ENCODE measurements at regions not wholly inside any gene's neighbourhood (a gene's known extent, or its start where the extent isn't known, plus 50 kb on each side); places are given as distances from the start of the nearest gene placed in this dataset.

GRCh38 chr1:192081359-192081758 is 76.9 kb upstream of the RGS18 start:
- no peaks in the 10 kb centered on the region for H3K27me3 ChIP-seq (ENCODE audit: control insufficient read depth in 2 of 2, insufficient read depth in 2 of 2, low read length in 2 of 2)
- H4K20me1 ChIP-seq (replicated peaks; ENCODE audit: control insufficient read depth, insufficient read depth, low read length), result no peaks in the 10 kb centered on the region
- TF ChIP-seq CREBBP (IDR thresholded peaks at IDR 0.05; ENCODE audit: low read depth, low read length) (no peak), ZFP30 (CRISPR knock-in tag; IDR thresholded peaks at IDR 0.05; ENCODE audit: borderline replicate concordance) (no peak), POU5F1 (IDR thresholded peaks at IDR 0.05; ENCODE audit: borderline replicate concordance, low read depth, low read length, partially characterized antibody) (no peak), ILK (tag; IDR thresholded peaks at IDR 0.05; ENCODE audit: borderline replicate concordance, low read depth) (no peak), POLR2AphosphoS5 (IDR thresholded peaks at IDR 0.05; ENCODE audit: control insufficient read depth, insufficient read depth, low read depth, low read length) (no peak), TFAM (CRISPR knock-in tag; conservative IDR thresholded peaks at IDR 0.05) (no peak), CHD2 (IDR thresholded peaks at IDR 0.05; ENCODE audit: low read depth, low read length) (no peak), ZNF354B (CRISPR knock-in tag; IDR thresholded peaks at IDR 0.05) (no peak), SRSF3 (IDR thresholded peaks at IDR 0.05; ENCODE audit: insufficient read depth, low read length) (no peak), DLX4 (CRISPR knock-in tag; IDR thresholded peaks at IDR 0.05) (no peak), SMC3 (conservative IDR thresholded peaks at IDR 0.05; ENCODE audit: insufficient read depth, low read depth, low read length) (no peak)
- TF ChIP-seq, protein P1, sequence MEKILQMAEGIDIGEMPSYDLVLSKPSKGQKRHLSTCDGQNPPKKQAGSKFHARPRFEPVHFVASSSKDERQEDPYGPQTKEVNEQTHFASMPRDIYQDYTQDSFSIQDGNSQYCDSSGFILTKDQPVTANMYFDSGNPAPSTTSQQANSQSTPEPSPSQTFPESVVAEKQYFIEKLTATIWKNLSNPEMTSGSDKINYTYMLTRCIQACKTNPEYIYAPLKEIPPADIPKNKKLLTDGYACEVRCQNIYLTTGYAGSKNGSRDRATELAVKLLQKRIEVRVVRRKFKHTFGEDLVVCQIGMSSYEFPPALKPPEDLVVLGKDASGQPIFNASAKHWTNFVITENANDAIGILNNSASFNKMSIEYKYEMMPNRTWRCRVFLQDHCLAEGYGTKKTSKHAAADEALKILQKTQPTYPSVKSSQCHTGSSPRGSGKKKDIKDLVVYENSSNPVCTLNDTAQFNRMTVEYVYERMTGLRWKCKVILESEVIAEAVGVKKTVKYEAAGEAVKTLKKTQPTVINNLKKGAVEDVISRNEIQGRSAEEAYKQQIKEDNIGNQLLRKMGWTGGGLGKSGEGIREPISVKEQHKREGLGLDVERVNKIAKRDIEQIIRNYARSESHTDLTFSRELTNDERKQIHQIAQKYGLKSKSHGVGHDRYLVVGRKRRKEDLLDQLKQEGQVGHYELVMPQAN (IDR thresholded peaks at IDR 0.05; ENCODE audit: borderline replicate concordance), result no peak
- TF ChIP-seq, protein P2, sequence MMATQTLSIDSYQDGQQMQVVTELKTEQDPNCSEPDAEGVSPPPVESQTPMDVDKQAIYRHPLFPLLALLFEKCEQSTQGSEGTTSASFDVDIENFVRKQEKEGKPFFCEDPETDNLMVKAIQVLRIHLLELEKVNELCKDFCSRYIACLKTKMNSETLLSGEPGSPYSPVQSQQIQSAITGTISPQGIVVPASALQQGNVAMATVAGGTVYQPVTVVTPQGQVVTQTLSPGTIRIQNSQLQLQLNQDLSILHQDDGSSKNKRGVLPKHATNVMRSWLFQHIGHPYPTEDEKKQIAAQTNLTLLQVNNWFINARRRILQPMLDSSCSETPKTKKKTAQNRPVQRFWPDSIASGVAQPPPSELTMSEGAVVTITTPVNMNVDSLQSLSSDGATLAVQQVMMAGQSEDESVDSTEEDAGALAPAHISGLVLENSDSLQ (IDR thresholded peaks at IDR 0.05), result no peak
- in situ Hi-C loops (cut with MboI), result loop anchor here (10.0 kb wide), 1 partner anchor 1557 kb away; no protein-coding TSS in a partner anchor
- DNase-seq (ENCODE audit: extremely low read depth in 1 of 4, low spot score in 3 of 4) (no peak), ATAC-seq (no peak), FAIRE-seq (no peak)
- intact Hi-C loops (cut with micrococcal nuclease), result no loop called here
- H3K27ac ChIP-seq (ENCODE audit: extremely low read depth, low read depth, low read length), result no peak overlapping the region
- POLR2A ChIA-PET, result interaction anchor here (1.3 kb wide), 1 partner anchor 9 kb away, joined by 3 read pairs; no protein-coding TSS in a partner anchor
- H3K9ac ChIP-seq (ENCODE audit: insufficient read depth in 1 of 2, low read depth in 2 of 2, low read length in 2 of 2), result no peak overlapping the region
- no peak overlapping the region for H3K4me3 ChIP-seq
- H3K4me1 ChIP-seq (replicated peaks in 1 of 2; ENCODE audit: control insufficient read depth in 2 of 2, insufficient read depth in 2 of 2, low read length in 2 of 2), result no peaks in the 10 kb centered on the region
- no peaks in the 10 kb centered on the region for H3K36me3 ChIP-seq (ENCODE audit: control insufficient read depth, insufficient read depth, low read length)
- no peaks in the 10 kb centered on the region for H3K9me3 ChIP-seq (replicated peaks; ENCODE audit: control insufficient read depth, insufficient read depth, low read depth, low read length)
- CTCF ChIA-PET (ENCODE audit: low intra/inter-chr PET ratio), result no interaction called here
- H2AFZ ChIP-seq (ENCODE audit: low read depth, low read length), result no peak overlapping the region
- H3K9me1 ChIP-seq (ENCODE audit: control insufficient read depth, insufficient read depth, low read length), result no peaks in the 10 kb centered on the region
- BruUV-seq (replicated peaks), result no TSS peak
- H3K79me2 ChIP-seq (ENCODE audit: control insufficient read depth, insufficient read depth, low read length), result no peaks in the 10 kb centered on the region
- H3K4me2 ChIP-seq (ENCODE audit: insufficient read depth, low read length), result no peak overlapping the region
